Activated CD4-positive, alpha-beta T cell treated with anti-CD3 and anti-CD28 coated beads, Interleukin-2, amount 50 U/mL, for 16 hours (primary cell): ENCODE measurements at regions not wholly inside any gene's neighbourhood (a gene's known extent, or its start where the extent isn't known, plus 50 kb on each side); places are given as distances from the start of the nearest gene placed in this dataset.

Source experiments
- DNase-seq: peaks from one replicate; pipeline ENCODE4 v3.0.0-alpha.2; 2020

DNA sequence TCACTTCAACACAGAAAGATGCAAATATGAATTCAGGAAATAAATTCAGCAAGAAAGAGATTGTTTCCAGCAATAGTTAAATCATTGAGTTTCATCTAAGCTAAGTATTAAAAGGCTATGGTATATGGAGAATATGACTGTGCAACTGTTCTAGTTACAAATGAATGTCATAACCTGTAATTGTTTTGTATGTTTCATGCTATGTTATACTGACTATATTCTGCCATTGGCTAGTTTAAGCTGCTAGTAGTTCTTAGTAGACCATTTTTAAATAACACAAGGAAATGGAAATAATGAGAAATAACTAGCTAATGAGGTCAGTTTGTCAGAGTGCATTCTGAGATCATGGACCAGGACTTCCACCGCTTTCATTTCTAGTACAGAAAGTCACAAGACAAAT is 1154.9 kb upstream of the TMEFF2 start:
- DNase-seq: no peak

DNA sequence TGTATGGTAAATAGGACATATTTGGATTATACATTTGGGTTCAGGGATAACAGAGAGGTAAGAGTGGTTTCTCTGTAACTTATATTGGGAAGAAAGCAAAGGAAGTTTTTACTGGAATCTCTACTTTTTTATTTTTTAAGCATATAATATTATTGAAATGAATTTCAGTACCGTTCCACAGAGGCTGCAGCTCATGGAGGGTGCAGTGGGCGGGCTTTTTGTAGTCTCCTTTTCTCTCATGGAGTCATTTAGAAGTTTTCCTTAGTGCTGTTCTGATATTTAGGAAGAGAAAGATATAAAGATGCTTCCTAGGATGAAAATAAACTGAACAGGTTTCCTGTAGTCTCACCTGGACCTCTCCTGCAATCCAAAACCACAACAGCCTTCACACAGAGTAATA is 1153.3 kb upstream of the TMEFF2 start:
- no peak for DNase-seq

DNA sequence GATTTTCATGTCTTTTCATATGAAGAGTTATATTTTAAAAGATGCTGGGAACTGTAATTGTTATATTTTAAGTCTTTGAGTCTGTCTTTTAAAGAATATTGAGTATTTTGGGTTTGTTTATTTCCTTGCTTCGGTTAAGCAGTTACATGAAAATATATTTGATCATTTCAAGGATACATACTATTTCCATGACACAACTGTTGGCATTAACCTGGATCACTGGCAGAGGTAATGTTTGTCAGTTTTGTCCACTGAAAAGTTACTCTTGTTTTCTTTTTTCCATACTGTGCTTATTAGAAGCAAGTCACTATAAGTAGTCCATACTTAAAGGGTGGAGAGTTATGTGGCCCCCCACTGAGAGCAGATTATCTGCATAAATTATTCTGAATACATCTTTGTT is 1142.0 kb upstream of the TMEFF2 start:
- DNase-seq: no peak

DNA sequence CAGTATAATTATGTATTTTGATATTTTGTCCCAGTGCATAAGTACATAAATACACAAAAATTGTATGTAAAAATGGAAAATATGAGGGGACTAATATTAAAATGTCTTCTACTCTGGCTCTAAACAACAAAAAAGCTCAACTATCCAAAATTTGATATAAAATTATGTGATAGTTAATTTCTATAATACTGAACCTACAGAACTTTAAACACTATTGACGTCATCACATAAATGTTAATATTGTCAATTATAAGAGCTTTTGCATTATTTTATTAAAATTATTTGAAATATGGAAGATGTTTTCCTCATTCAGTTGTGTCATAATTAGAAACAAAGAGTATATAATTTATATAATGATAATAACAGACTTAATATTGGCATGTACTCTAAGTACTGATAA is 1139.7 kb upstream of the TMEFF2 start:
- DNase-seq: no peak

DNA sequence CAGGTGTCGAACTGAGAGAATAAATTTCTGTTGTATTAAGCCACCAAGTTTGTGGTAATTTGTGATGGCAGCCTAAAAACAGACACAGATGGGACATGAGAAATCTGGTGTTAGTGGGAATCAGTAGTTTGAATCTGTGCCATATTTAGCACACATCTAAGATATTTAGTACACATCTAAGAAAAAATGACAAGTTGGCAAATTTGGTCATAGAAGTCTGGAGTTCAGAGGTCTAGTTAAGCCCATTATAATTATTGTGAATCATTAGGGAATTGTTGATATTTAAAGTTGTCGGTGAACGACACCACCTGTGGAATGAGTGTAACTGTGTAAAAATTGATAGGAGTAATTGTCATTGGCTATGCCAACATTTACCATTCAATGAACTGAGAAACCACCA is 1138.8 kb upstream of the TMEFF2 start:
- DNase-seq: no peak

DNA sequence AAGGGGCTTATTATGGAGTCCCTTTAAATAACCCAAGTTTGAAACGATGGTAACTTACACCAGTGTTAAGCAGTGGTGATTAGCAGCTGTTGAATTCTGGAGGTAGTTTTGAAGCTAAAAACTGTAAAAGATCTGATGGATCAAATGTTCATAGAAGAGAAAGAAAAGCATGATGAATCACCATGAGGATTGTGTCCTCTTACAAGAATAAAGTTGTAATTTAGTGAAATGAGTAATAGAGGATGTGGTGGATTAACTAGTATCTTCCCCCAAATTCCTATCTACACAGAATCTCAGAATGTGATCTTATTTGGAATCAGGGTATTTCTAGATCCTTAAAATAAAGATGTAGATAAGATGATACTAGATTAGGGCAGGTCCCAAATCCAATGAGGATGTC is 1138.2 kb upstream of the TMEFF2 start:
- no peak for DNase-seq

DNA sequence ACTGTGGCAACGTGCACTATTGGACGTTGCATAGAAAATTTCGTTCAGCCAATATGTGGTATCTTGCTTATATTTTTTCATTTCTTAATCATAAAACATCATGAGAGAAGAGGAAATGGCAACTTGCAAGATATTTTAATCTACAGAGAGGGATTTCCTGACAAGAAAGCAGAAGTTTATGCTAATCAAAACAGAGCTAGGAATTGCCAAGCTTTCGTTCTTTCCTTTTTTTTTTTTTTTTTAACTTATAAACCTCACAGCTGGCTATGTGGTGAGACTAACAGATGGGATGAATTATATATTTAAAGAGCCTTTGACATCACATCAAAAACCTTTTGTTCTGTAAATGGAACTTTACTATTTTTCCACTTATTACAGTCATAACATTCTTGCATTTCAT is 1136.9 kb upstream of the TMEFF2 start:
- no peak for DNase-seq

DNA sequence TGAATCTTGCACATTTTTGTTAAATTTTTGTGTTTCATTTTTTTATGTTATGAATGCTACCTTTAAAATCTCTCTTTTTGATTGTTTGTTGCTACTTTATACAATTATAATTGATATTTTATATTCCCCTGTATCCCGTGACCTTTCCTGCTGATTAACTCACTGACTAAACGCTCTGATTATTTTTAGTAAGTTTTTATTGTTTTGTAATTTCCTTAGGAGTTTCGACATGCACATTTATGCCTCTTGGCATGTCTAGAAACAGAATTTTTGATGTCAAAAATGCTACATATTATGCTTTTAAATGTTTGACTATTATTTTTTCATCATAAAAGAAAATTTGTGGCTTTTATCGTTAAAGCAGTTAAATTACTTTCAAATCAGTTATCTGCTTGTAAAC is 1131.6 kb upstream of the TMEFF2 start:
- no peak for DNase-seq

DNA sequence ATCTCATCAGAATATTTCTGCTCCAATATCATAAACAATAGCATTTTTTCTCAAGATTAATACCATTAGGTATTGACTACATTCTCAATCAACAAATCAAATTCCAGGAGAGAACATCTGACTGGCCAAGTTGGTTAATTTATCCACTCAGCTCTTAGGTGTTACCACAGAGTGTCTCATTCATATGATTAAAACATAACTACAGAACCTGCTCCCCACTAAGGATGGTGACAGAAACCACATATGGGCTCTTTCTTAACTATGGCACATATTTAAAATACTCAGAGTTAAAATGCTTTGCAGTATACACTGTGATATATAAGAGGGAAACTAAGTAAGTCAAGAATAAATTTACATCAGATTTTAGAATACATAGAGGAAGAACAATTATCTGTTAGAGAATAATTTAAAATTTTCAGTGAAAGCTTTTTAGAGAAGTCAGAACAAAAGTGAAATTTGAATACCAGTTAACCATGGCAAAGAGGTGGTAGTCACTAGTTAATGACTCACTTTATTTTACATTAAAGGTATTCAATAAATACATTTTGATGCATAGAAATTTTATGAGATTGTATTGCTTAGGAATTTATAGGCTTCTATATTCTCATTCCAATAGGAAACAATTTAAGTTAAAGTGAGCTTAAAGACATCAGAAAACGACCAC is 1120.8 kb upstream of the TMEFF2 start:
- DNase-seq: no peak

DNA sequence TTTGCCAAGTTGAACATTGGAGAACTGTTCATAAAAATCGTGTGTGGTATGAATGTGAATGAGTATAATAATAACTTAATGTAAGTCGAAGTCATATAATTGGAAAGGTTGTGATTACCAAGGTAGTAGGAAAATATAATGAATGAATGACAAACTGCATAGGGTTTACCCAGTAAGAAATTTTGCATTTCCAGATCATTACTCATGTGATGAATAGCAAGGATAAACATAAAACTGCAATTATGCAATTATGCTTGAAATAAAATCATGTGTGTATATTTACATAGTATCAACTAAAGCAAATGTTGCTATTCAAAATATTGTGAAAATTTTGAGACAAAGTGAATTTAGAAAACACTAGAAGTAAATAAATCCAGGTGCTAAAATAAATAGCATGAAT is 1108.7 kb upstream of the TMEFF2 start:
- DNase-seq: no peak

DNA sequence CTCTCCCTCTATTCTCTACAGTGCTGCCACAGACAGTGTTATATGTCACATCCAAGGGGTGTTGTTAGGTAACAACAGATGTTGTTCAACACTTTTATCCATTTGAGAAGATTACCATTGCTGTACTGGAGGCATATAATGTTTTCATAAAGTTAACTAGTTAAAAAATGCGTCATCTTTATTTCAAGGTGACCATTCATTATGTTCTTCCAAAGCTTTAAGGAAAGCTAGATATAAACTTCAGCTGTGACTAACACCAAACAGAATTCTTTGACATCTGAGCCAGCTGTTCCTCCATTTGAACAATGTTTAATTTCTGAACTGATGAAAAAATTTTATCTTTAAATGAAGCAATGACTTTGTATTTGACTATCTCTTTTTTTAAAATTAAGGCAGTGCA is 1099.6 kb upstream of the TMEFF2 start:
- no peak for DNase-seq

DNA sequence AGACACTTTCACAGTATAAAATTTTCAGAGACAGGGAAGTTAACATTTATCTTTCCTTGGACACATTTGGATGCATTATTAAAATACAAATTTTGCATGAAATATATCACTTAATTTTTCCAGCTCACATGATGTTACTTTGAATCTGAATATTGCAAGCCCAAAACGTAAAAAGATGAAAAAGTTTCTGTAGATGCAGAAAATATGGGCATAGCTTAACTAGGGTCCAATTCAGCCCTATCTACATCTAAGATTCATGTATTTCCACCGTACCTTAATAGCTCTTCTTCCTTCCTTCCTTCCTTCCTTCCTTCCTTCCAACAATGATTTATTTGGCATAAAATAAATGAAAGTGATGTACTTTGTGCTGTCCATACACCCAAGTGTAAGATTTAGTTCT is 1084.6 kb upstream of the TMEFF2 start:
- no peak for DNase-seq

DNA sequence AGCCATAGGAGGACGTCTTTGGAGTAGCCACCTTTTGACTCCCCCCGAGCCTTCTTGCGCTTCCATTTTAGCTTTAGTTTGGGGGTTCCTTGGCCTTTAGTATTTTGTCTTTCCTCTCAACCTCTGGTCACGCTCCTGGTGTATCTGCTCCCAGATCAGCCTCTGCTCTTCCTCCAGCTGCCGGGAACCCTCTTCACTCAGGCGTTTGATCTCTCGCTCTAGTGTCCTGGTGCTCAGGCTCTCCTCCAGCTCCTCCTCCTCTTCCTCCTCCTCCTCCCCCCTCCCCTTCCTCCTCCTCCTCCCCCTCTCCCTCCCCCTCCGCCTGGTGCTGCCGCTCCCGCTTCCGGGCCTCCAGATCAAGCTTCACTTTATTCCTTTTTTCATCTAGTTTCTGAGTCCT is 1082.3 kb upstream of the TMEFF2 start:
- DNase-seq: no peak

DNA sequence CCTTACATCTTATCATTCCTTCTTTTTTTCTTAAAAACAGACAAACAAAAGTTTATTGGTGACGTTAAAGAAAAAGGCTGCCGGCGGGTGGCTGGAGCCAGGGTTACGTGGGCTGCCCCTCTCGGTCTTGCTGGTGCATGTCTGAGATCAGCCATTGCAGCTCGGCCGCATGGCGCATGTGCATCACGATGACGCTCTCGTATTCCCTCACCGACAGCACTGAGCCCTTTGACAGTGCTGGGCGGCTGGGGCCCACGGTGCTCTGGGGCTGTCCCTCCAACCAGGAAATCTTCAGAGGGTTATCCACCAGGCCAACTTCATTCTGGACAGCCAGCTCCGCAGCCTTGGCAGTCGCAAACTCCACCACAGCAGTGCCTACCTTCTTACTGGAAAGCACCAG is 1081.8 kb upstream of the TMEFF2 start:
- DNase-seq: no peak

DNA sequence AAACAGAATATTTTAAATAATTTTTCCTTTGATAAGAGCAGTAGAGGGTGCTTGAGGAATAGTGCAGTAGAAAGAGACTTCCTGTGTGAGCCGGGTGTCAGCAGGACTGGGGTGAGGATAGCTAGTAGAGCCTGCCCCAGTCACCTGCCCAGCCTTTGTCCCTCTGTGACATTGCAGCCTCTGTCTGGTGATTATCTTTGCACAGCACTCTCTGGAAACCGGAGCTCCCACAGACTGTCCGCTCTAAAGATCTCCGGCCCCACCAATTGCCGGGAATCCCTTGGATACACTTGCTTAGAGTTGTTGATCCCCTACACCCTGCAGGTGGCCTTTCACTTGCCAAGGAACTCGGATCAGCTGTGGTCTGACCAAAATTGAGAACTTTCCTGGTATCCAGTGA is 1081.3 kb upstream of the TMEFF2 start:
- no peak for DNase-seq

DNA sequence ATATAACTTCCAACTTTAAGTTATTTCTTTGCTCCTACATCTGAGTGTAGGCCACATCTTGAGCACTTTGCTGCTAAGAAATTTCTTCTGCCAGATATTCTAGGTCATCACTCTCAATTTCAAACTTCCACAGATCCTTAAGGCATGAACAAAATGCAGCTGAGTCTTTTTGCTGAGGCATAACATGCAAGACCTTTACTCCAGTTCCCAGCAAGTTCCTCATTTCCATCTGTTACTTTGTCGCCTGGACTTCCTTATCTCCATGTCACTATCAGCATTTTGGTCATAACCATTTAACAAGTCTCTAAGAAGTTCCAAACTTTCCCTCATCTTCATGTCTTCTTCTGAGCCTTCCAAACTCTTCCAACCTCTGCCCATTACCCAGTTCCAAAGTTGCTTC is 1077.3 kb upstream of the TMEFF2 start:
- no peak for DNase-seq

DNA sequence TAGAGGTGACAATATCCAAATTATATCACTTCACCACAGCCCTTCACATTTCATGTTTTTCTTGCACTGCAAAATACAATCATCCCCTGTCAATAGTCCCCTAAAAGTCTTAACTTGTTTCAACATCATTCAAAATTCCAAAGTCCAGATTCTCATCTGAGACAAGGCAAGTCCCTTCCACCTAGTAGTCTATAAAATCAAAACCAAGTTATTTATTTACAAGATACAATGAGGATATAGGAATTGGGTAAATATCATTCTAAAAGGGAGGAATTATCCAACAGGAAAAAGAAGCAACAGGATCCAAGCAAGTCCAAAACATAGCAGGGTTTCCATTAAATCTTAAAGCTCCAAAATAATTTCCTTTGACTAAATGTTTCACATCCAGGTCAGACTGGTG is 1076.1 kb upstream of the TMEFF2 start:
- no peak for DNase-seq

DNA sequence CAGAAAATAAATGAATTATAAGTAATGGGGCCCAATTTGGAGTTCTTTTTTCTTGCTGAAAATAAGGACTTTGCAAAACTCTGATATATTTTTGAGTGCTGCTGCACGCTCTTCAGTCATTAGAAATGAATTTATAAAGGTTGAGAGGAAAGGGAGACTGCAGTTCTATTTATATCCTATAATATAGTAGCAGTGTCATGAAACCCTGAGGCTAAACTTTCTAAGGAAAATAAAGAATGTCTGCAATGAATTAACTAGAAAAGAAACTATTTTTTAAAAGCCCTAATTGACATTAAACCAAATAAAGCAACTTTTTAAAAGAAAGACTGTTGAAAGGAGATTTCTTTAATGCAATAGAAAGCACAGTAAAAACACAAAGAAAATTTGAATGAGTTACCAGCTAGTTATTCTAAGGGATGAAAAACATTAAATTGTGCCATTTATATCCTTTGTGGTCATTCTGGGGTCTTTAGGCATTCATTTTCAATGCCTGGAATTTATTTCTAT is 1072.8 kb upstream of the TMEFF2 start:
- no peak for DNase-seq

DNA sequence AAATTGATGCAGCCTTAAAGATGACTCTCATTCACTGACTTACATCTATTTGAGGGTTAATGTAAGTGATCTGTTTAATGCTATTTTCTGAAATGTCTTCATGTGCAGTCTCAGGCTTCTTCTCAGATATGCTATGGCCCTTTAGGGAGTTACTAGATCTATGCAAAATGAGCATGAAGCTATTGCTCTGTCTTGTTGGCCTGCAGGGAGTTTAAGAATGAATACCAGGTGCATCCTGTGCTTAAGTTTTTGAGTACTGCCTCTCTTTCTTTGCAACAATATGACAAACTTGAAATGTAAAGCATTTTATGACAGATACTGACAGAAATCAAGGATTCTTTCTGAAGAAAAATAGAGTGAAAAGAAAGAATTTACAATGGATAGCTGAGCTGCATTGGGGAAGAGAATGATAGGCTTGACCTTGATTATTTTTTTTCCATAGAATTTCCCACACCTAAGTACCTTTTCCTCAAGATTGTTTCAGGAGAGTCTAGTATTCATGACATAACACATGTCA is 1058.3 kb upstream of the TMEFF2 start:
- no peak for DNase-seq

DNA sequence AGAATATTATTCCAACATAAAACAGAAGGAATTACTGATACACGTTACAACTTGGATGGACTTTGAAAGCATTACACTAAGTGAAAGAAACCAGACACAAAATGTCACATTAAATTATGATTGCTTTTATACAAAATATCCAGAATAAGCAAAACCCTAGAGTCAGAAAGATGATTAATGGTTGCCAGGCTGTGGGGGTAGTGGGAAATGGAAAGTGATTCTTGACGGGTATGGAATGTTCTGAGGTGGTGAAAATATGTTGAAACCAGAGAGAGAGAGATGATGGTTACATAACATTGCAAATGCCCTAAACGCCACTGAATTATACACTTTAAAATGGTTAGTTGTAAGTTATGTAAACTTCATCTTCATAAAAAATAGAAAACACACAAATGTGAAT is 1057.2 kb upstream of the TMEFF2 start:
- no peak for DNase-seq

DNA sequence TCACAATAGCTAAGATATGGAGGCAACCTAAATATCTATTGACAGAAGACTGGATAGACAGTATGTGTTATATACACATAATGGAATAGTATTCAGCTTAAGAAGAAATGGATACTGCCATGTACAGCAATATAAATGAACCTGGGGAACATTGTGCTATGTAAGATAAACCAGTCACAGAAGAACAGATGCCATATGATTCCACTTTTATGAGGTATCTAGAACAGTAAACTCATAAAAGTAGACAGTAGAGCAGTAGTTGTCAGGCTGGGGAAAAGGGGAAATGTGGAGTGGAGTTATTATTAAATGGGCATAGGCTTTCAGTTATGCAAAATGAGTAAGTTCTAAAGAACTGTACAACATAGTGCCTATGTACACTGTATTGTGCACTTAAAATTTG is 1055.7 kb upstream of the TMEFF2 start:
- DNase-seq: no peak

DNA sequence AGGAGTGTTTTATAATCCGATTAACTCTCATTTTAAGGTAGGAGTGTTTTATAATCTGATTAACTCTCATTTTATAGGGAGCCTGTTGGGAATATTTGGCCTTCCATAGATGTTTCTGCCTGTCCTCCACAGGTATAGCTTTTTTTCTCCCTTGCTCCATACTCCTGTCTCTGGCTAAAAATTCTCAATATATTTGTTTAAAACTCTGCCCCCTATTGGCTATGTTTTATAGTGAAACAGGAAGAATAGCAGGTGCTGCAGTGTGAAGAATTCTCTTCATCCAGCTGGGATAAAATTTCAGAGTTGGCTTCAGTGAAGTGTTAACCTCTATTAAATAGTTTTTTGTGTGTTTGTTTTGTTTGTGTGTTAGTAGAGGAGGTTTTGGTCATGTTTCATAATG is 1046.0 kb upstream of the TMEFF2 start:
- DNase-seq: peak; percentile 3

DNA sequence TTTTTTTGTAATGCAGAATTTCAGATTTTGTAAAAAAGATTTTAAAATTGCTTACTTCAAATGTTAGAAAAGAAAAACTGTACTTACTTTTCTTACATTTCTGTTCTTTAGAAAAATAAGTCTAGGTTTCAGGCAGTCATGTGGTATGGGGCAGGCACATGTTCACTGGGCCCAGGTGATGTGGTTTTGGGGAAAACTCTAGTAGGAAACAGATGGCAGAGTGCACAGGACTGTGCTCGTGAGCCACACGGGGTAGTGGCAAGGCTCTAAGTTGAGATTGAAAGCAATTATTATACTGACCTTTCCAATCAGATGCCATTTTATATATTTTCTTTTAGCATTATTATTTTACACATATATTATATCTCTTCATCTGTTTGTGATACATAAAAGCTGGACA is 1036.9 kb upstream of the TMEFF2 start:
- DNase-seq: no peak

DNA sequence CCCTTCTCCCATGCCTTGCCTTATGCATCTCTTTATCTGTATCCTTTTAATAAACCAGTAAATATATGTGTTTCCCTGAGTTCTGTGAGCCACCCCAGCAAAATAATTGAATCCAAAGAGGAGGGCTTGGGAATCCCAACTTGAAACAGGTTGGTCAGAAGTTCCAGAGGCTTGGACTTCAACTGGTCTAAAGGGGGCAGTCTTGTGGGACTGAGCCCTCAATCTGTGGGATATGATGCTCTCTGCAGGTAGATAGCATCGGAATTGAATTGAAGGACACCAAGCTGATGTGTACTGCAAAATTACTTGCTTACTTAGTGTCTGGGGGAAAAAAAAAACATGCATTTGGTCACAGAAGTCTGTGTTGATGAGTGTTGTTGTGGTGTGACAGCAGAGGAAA is 1033.5 kb upstream of the TMEFF2 start:
- no peak for DNase-seq

DNA sequence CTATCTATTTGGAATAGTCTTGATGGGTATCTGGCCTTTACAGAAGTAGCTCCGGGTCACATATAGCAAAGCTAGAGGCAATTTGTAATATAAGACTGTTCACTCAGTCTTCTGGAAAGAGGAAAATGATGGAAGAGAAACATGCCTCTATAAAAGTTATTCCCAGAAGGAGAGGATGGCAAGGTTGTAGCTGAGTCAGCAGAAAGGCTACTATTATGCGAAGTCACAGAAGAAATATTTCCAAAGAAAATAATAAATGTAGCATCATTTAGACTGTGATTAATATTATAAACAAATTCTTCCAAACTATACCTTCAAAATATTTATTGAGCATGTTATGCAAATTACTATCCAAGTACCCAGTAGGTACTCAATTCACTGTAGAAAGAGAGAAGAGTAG is 1027.7 kb upstream of the TMEFF2 start:
- DNase-seq: no peak
